ENCODE measurements at regions not wholly inside any gene's neighbourhood (a gene's known extent, or its start where the extent isn't known, plus 50 kb on each side); places are given as distances from the start of the nearest gene placed in this dataset.
"Not testable (repeated sequence)": the region's sequence is repeated elsewhere in the genome, so short reads cannot be mapped to it uniquely, and the experiment has no call there.

DNA sequence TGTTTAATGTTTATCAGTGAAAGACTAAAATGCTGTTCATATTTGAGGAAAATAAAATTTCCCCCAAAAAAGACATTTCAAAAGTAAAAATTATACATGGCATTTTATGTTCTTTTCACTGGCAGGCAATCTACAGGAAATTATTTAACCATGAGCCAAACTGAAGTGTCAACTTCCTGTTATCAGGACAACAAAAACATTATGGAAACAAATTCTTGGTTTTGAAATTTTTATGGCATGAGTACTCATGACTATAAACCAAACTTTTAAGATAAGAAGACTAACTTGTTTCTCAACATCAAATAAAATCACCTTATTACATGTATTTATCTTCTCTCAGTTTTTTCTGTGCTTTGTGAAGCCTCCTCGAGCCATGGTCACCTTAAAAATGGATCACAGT lies 698.6 kb downstream of the LTN1 start:
- no peak for TF ChIP-seq CTCF (IDR thresholded peaks at IDR 0.05; ENCODE audit: insufficient read depth, low read length, poor library complexity, severe bottlenecking)
- H3K27me3 ChIP-seq (replicated peaks; ENCODE audit: control insufficient read depth, insufficient read depth, low read length) = no peaks in the 10 kb centered on the region
- H3K4me3 ChIP-seq (replicated peaks; ENCODE audit: low read depth, low read length) = no peak overlapping the region
- H3K36me3 ChIP-seq (ENCODE audit: control insufficient read depth, insufficient read depth, low read length) = no peaks in the 10 kb centered on the region
- no peak for DNase-seq (ENCODE audit: extremely low read depth, insufficient read length)

DNA sequence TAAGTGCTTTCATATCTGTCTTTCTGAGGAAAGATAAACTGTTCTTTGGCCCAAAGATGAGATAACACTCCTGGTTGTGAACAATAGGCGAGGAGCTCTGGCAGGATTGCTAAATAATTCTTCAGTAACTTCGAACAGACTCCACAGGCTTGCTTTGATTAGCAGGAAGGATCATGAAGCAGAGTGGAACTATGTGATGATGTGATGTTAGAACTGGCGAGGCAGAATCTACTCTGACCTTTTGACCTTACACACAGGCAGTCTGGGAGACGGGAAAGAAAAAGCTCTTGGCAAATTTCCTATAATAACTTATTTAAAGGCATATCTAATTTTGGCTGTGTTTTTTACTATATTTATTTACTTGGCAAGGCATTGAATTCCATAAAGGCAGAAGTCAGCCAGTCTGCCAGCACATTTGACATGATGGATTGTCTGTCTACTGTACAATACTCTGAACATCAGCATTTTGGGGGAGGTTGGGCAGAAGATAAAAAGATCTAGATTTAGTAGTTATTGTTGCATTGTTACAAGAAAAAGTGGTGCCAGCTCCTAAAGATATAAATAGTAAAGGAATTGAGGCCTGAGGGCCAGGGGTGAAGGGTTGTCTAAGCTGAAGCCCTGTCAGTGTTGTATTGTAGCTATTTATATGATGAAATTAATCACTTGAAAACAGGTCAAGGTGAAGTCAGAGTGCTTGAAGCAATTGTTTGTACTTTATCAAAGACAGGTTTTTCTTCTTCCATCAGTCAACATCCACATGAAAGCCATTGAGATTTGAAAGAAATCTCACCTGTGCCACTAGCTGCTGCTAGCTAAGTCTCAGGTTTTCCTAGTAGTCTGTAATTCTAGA lies 708.8 kb downstream of the LTN1 start:
- Histone ChIP-seq H3K36me3 (ENCODE audit: control insufficient read depth, insufficient read depth, low read length) (no peaks in the 10 kb centered on the region), H3K27me3 (replicated peaks; ENCODE audit: control insufficient read depth, insufficient read depth, low read length) (no peaks in the 10 kb centered on the region), H3K4me3 (replicated peaks; ENCODE audit: low read depth, low read length) (no peak overlapping the region)
- no peak for DNase-seq (ENCODE audit: extremely low read depth, insufficient read length)
- TF ChIP-seq CTCF (IDR thresholded peaks at IDR 0.05; ENCODE audit: insufficient read depth, low read length, poor library complexity, severe bottlenecking) = no peak

GRCh38 chr21:28282833-28283232 lies 709.8 kb downstream of the LTN1 start:
- Histone ChIP-seq H3K27me3 (replicated peaks; ENCODE audit: control insufficient read depth, insufficient read depth, low read length) (no peaks in the 10 kb centered on the region), H3K4me3 (replicated peaks; ENCODE audit: low read depth, low read length) (no peak overlapping the region), H3K36me3 (ENCODE audit: control insufficient read depth, insufficient read depth, low read length) (no peaks in the 10 kb centered on the region)
- no peak for TF ChIP-seq CTCF (IDR thresholded peaks at IDR 0.05; ENCODE audit: insufficient read depth, low read length, poor library complexity, severe bottlenecking)
- no peak for DNase-seq (ENCODE audit: extremely low read depth, insufficient read length)

GRCh38 chr21:28281357-28281756 lies 711.3 kb downstream of the LTN1 start:
- not testable (repeated sequence) for H3K4me3 ChIP-seq (replicated peaks; ENCODE audit: low read depth, low read length); H3K27me3 ChIP-seq (replicated peaks; ENCODE audit: control insufficient read depth, insufficient read depth, low read length); DNase-seq (ENCODE audit: extremely low read depth, insufficient read length); H3K36me3 ChIP-seq (ENCODE audit: control insufficient read depth, insufficient read depth, low read length)

DNA sequence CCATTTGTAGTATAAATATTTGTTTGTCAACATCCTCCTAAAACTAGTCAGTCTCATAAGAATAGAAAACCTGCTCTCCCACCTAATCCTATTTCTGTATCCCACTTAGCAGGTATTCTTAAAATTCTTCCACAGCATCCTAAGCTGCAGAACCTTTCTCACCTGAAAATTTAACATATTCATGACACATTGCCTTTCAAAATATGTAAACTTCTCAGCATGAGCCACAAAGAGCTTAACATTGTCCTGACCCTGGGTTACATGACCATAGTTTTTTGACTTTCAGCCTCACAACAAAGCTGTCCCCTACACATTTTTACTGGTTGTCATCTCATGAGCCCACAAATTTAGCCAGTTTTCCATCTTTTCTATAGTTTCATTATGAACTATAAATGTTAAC lies 712.1 kb downstream of the LTN1 start:
- H3K36me3 ChIP-seq (ENCODE audit: control insufficient read depth, insufficient read depth, low read length) = no peaks in the 10 kb centered on the region
- no peak for TF ChIP-seq CTCF (IDR thresholded peaks at IDR 0.05; ENCODE audit: insufficient read depth, low read length, poor library complexity, severe bottlenecking)
- H3K4me3 ChIP-seq (replicated peaks; ENCODE audit: low read depth, low read length) = no peak overlapping the region
- DNase-seq (ENCODE audit: extremely low read depth, insufficient read length) = no peak
- H3K27me3 ChIP-seq (replicated peaks; ENCODE audit: control insufficient read depth, insufficient read depth, low read length) = no peaks in the 10 kb centered on the region

DNA sequence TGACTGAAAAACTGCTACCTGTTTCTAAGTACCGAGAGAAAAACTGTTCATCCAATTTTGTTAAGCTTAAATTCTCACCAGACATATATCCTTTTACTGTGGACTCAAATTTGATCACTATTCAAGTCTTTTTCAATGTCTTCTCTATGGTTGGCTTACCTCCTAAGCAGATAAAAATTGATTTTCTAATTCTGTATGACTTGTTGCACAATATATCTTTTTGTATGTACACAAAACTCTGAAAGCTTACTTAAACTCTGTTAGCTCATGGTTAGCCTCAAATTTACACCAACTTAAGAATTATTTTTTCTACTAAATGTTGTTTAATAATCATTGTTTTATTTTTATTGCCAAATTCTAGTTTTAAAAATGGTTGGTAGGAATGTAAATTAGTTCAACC lies 715.4 kb downstream of the LTN1 start:
- Histone ChIP-seq H3K4me3 (replicated peaks; ENCODE audit: low read depth, low read length) (no peak overlapping the region), H3K27me3 (replicated peaks; ENCODE audit: control insufficient read depth, insufficient read depth, low read length) (no peaks in the 10 kb centered on the region), H3K36me3 (ENCODE audit: control insufficient read depth, insufficient read depth, low read length) (no peaks in the 10 kb centered on the region)
- DNase-seq (ENCODE audit: extremely low read depth, insufficient read length) = no peak
- TF ChIP-seq CTCF (IDR thresholded peaks at IDR 0.05; ENCODE audit: insufficient read depth, low read length, poor library complexity, severe bottlenecking) = no peak
